ENCODE measurements at regions not wholly inside any gene's neighbourhood (a gene's known extent, or its start where the extent isn't known, plus 50 kb on each side); places are given as distances from the start of the nearest gene placed in this dataset.

GRCh38 chr7:131724776-131725345, 168.4 kb upstream of the PODXL start:
- Histone ChIP-seq H3K9me3 (ENCODE audit: control insufficient read depth in 2 of 2, insufficient read depth in 1 of 2, low read length in 1 of 2) (peaks cover 0 to 2% of the 10 kb centered on the region in 2 donors), H3K27ac (ENCODE audit: low read depth in 1 of 2, low read length in 1 of 2) (no peak overlapping the region), H3K4me1 (ENCODE audit: control insufficient read depth in 2 of 2, insufficient read depth in 2 of 2, low read length in 2 of 2) (no peaks in the 10 kb centered on the region), H3K4me3 (ENCODE audit: low read length in 2 of 2) (no peak overlapping the region), H3K36me3 (ENCODE audit: control insufficient read depth in 2 of 2, insufficient read depth in 2 of 2, low read length in 1 of 2) (no peaks in the 10 kb centered on the region), H3K27me3 (ENCODE audit: control insufficient read depth in 2 of 2, insufficient read depth in 1 of 2, low read length in 1 of 2) (no peaks in the 10 kb centered on the region)
- DNase-seq (ENCODE audit: low read depth in 6 of 9, low spot score in 9 of 9), result no peak
- WGBS, result 88% methylated on average over 4 of the region's 4 CpGs

DNA sequence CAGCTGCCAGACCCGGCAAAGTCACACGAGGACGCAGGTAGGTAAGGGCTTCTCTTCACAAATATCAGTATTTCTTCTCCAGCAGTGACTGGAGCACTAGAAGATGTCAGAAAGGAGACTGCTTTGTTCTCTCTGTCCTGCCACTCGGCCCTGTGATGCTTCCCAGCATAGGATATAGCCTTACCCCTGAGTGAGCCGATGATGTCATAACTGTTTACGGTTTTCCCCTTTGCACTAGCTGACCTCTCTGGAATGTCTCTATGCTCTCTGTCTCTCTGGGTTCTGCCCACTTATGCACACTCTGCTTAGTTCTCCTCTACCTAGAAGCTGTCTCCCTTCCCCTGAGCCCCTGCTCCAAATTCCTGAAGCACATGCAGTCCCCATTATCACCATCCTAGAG, 167.5 kb upstream of the PODXL start:
- no peak for DNase-seq (ENCODE audit: low read depth in 6 of 9, low spot score in 9 of 9)
- WGBS, result 68% methylated on average over 6 of the region's 6 CpGs

GRCh38 chr7:131722371-131722770, 165.9 kb upstream of the PODXL start:
- H3K4me1 ChIP-seq (ENCODE audit: control insufficient read depth in 2 of 2, insufficient read depth in 2 of 2, low read length in 2 of 2), result no peaks in the 10 kb centered on the region
- H3K27me3 ChIP-seq (ENCODE audit: control insufficient read depth in 2 of 2, insufficient read depth in 1 of 2, low read length in 1 of 2), result no peaks in the 10 kb centered on the region
- no peaks in the 10 kb centered on the region for H3K36me3 ChIP-seq (ENCODE audit: control insufficient read depth in 2 of 2, insufficient read depth in 2 of 2, low read length in 1 of 2)
- no peaks in the 10 kb centered on the region for H3K9me3 ChIP-seq (ENCODE audit: control insufficient read depth in 2 of 2, insufficient read depth in 1 of 2, low read length in 1 of 2)
- no peak overlapping the region for H3K4me3 ChIP-seq (ENCODE audit: low read length in 2 of 2)
- no peak overlapping the region for H3K27ac ChIP-seq (ENCODE audit: low read depth in 1 of 2, low read length in 1 of 2)
- 75% methylated on average over 4 of the region's 4 CpGs for WGBS
- DNase-seq (ENCODE audit: low read depth in 6 of 9, low spot score in 9 of 9), result no peak

More for the DNA sequence above, 167.5 kb upstream of the PODXL start:
- Histone ChIP-seq H3K36me3 (ENCODE audit: control insufficient read depth in 2 of 2, insufficient read depth in 2 of 2, low read length in 1 of 2) (no peaks in the 10 kb centered on the region), H3K4me1 (ENCODE audit: control insufficient read depth in 2 of 2, insufficient read depth in 2 of 2, low read length in 2 of 2) (no peaks in the 10 kb centered on the region), H3K27me3 (ENCODE audit: control insufficient read depth in 2 of 2, insufficient read depth in 1 of 2, low read length in 1 of 2) (no peaks in the 10 kb centered on the region), H3K9me3 (ENCODE audit: control insufficient read depth in 2 of 2, insufficient read depth in 1 of 2, low read length in 1 of 2) (no peaks in the 10 kb centered on the region), H3K27ac (ENCODE audit: low read depth in 1 of 2, low read length in 1 of 2) (no peak overlapping the region), H3K4me3 (ENCODE audit: low read length in 2 of 2) (no peak overlapping the region)

DNA sequence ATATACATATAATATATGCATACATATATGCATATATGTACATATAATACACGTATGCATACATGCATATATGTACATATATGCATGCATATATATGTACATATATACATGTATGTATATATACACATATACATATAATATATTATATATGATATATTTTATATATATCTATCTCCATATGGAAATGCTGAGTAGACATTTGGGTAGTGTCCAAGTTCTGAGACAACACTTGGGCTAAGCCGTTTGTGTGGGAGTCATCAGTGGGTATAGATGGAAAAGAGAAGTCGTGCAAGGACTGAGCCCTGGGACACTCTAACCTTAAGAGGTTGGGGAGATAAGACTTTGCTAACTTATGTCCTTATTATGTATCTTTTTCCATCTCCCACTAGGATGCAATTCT, 165.2 kb upstream of the PODXL start:
- no peaks in the 10 kb centered on the region for H3K4me1 ChIP-seq (ENCODE audit: control insufficient read depth in 2 of 2, insufficient read depth in 2 of 2, low read length in 2 of 2)
- 70% methylated on average over 3 of the region's 3 CpGs for WGBS
- no peaks in the 10 kb centered on the region for H3K36me3 ChIP-seq (ENCODE audit: control insufficient read depth in 2 of 2, insufficient read depth in 2 of 2, low read length in 1 of 2)
- no peak for DNase-seq (ENCODE audit: low read depth in 6 of 9, low spot score in 9 of 9)
- no peak overlapping the region for H3K4me3 ChIP-seq (ENCODE audit: low read length in 2 of 2)
- no peak overlapping the region for H3K27ac ChIP-seq (ENCODE audit: low read depth in 1 of 2, low read length in 1 of 2)
- no peaks in the 10 kb centered on the region for H3K9me3 ChIP-seq (ENCODE audit: control insufficient read depth in 2 of 2, insufficient read depth in 1 of 2, low read length in 1 of 2)
- H3K27me3 ChIP-seq (ENCODE audit: control insufficient read depth in 2 of 2, insufficient read depth in 1 of 2, low read length in 1 of 2), result no peaks in the 10 kb centered on the region

DNA sequence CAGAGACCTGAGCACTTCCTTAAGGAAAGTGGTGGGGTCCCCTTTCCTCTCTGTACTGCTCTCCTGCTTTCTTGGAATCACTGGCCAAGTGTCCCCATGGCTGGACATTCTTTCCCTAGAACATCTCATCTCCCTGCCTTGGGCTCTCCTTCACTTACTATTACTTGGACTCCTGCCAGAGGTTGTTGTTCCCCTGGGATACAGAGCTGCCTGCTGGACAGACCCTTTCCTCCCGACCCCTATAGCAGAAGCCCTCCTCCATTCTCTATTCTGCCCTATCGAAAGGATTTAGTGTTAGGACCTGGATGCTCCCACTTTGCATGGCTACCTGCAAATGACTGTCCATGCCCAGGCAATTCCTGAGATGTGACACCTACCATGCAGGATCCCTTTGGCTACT, 164.3 kb upstream of the PODXL start:
- WGBS, result 93% methylated on average over 2 of the region's 2 CpGs
- Histone ChIP-seq H3K4me1 (ENCODE audit: control insufficient read depth in 2 of 2, insufficient read depth in 2 of 2, low read length in 2 of 2) (no peaks in the 10 kb centered on the region), H3K4me3 (ENCODE audit: low read length in 2 of 2) (no peak overlapping the region), H3K27me3 (ENCODE audit: control insufficient read depth in 2 of 2, insufficient read depth in 1 of 2, low read length in 1 of 2) (no peaks in the 10 kb centered on the region), H3K36me3 (ENCODE audit: control insufficient read depth in 2 of 2, insufficient read depth in 2 of 2, low read length in 1 of 2) (no peaks in the 10 kb centered on the region), H3K9me3 (ENCODE audit: control insufficient read depth in 2 of 2, insufficient read depth in 1 of 2, low read length in 1 of 2) (no peaks in the 10 kb centered on the region), H3K27ac (ENCODE audit: low read depth in 1 of 2, low read length in 1 of 2) (no peak overlapping the region)
- DNase-seq (ENCODE audit: low read depth in 6 of 9, low spot score in 9 of 9), result no peak

DNA sequence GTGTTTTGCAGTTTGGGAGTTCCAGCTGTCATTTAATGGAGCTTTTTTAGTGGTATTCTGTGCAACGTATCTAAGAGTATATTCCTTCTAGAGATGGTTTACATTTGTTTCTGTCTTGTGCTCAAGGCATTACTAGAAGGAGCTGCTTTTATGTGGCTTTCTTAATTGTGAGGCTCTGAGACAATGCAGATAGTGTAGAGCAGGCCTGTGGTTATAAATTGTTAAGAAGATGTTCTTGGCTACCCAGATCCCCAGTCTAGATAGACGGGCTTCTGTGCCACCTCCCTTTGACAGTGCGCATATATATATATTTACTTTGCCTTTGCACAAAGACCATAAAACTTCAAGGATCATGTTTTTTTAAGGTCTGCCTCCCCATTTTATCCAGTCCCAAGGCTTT, 160.8 kb upstream of the PODXL start:
- no peaks in the 10 kb centered on the region for H3K9me3 ChIP-seq (ENCODE audit: control insufficient read depth in 2 of 2, insufficient read depth in 1 of 2, low read length in 1 of 2)
- no peak overlapping the region for H3K4me3 ChIP-seq (ENCODE audit: low read length in 2 of 2)
- H3K27me3 ChIP-seq (ENCODE audit: control insufficient read depth in 2 of 2, insufficient read depth in 1 of 2, low read length in 1 of 2), result no peaks in the 10 kb centered on the region
- no peaks in the 10 kb centered on the region for H3K4me1 ChIP-seq (ENCODE audit: control insufficient read depth in 2 of 2, insufficient read depth in 2 of 2, low read length in 2 of 2)
- no peak overlapping the region for H3K27ac ChIP-seq (ENCODE audit: low read depth in 1 of 2, low read length in 1 of 2)
- no peak for DNase-seq (ENCODE audit: low read depth in 6 of 9, low spot score in 9 of 9)
- 82% methylated on average over 3 of the region's 3 CpGs for WGBS
- no peaks in the 10 kb centered on the region for H3K36me3 ChIP-seq (ENCODE audit: control insufficient read depth in 2 of 2, insufficient read depth in 2 of 2, low read length in 1 of 2)

DNA sequence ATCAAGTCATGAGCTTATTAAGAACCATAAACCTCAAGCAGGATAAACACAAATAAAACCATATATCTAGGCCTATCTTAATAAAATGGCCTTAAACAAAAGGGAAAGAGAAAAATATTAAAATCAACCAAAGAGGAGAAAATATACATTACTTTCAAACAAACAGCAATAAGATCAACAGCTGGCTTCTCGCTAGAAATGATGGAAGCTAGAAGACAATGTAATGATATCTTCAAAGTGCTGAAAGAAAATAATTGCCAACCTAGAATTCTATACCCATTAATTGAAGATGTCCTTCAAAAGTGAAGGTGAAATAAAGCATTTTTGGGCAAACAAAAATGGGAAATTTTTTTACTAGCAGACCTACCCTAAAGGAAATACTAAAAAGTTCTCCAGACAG, 142.9 kb upstream of the PODXL start:
- no peaks in the 10 kb centered on the region for H3K36me3 ChIP-seq (ENCODE audit: control insufficient read depth in 2 of 2, insufficient read depth in 2 of 2, low read length in 1 of 2)
- H3K27me3 ChIP-seq (ENCODE audit: control insufficient read depth in 2 of 2, insufficient read depth in 1 of 2, low read length in 1 of 2), result peaks cover 0 to 2% of the 10 kb centered on the region in 2 donors
- H3K4me3 ChIP-seq (ENCODE audit: low read length in 2 of 2), result no peak overlapping the region
- 97% methylated on average over 1 of the region's 1 CpG for WGBS
- no peak for DNase-seq (ENCODE audit: low read depth in 6 of 9, low spot score in 9 of 9)
- H3K4me1 ChIP-seq (ENCODE audit: control insufficient read depth in 2 of 2, insufficient read depth in 2 of 2, low read length in 2 of 2), result no peaks in the 10 kb centered on the region
- H3K9me3 ChIP-seq (ENCODE audit: control insufficient read depth in 2 of 2, insufficient read depth in 1 of 2, low read length in 1 of 2), result no peaks in the 10 kb centered on the region
- no peak overlapping the region for H3K27ac ChIP-seq (ENCODE audit: low read depth in 1 of 2, low read length in 1 of 2)

GRCh38 chr7:131692131-131692960, 135.9 kb upstream of the PODXL start:
- no peaks in the 10 kb centered on the region for H3K9me3 ChIP-seq (ENCODE audit: control insufficient read depth in 2 of 2, insufficient read depth in 1 of 2, low read length in 1 of 2)
- peak in 3 of 9 donors; percentile 20 to 36 (median 24) for DNase-seq (ENCODE audit: low read depth in 6 of 9, low spot score in 9 of 9)
- H3K36me3 ChIP-seq (ENCODE audit: control insufficient read depth in 2 of 2, insufficient read depth in 2 of 2, low read length in 1 of 2), result no peaks in the 10 kb centered on the region
- no peak overlapping the region for H3K4me3 ChIP-seq (ENCODE audit: low read length in 2 of 2)
- peak overlapping the region in 1 of 2 donors; percentile 11 for H3K27ac ChIP-seq (ENCODE audit: low read depth in 1 of 2, low read length in 1 of 2)
- WGBS, result 25% methylated on average over 30 of the region's 30 CpGs
- peaks cover 5 to 15% of the 10 kb centered on the region in 2 donors for H3K27me3 ChIP-seq (ENCODE audit: control insufficient read depth in 2 of 2, insufficient read depth in 1 of 2, low read length in 1 of 2)
- H3K4me1 ChIP-seq (ENCODE audit: control insufficient read depth in 2 of 2, insufficient read depth in 2 of 2, low read length in 2 of 2), result peaks cover 0 to 4% of the 10 kb centered on the region in 2 donors

GRCh38 chr7:131691454-131692130, 135.2 kb upstream of the PODXL start:
- no peaks in the 10 kb centered on the region for H3K36me3 ChIP-seq (ENCODE audit: control insufficient read depth in 2 of 2, insufficient read depth in 2 of 2, low read length in 1 of 2)
- H3K4me3 ChIP-seq (ENCODE audit: low read length in 2 of 2), result no peak overlapping the region
- H3K27ac ChIP-seq (ENCODE audit: low read depth in 1 of 2, low read length in 1 of 2), result no peak overlapping the region
- no peak for DNase-seq (ENCODE audit: low read depth in 6 of 9, low spot score in 9 of 9)
- WGBS, result 47% methylated on average over 12 of the region's 12 CpGs
- peaks cover 5 to 15% of the 10 kb centered on the region in 2 donors for H3K27me3 ChIP-seq (ENCODE audit: control insufficient read depth in 2 of 2, insufficient read depth in 1 of 2, low read length in 1 of 2)
- H3K9me3 ChIP-seq (ENCODE audit: control insufficient read depth in 2 of 2, insufficient read depth in 1 of 2, low read length in 1 of 2), result no peaks in the 10 kb centered on the region
- H3K4me1 ChIP-seq (ENCODE audit: control insufficient read depth in 2 of 2, insufficient read depth in 2 of 2, low read length in 2 of 2), result peaks cover 0 to 4% of the 10 kb centered on the region in 2 donors
